PC-9 (cell line): ENCODE measurements at regions not wholly inside any gene's neighbourhood (a gene's known extent, or its start where the extent isn't known, plus 50 kb on each side); places are given as distances from the start of the nearest gene placed in this dataset.

Source experiments
- BruUV-seq: library from RNA; stranded (reverse); fragments of 400-500 nt; replicated peaks from 2 replicates; lab custom pipeline; 2021; lab: Mats Ljungman, UMichigan
- CTCF ChIA-PET: fragments of 300-600 bp; sonication (Branson Sonifier 250); formaldehyde crosslinking; loops from one replicate; lab custom pipeline; 2022; ENCODE audit warnings: antibody characterized with exemption; lab: Charles Lee
- POLR2A ChIA-PET: fragments of 300-600 bp; sonication (Branson Sonifier 250); formaldehyde crosslinking; loops from one replicate; lab custom pipeline; 2022; ENCODE audit warnings: antibody characterized with exemption; ENCODE audit not compliant: unreplicated experiment; lab: Charles Lee
- DNase-seq, 2 experiments: peaks; one replicate each; pipeline versions ENCODE4 v3.0.0 to v3.0.0-alpha.2; 2015 to 2022; ENCODE audit warnings: mixed read lengths in 1 of 2
- H2AFZ ChIP-seq: fragments of 200-600 bp; sonication (generic); 2 replicates; pipeline ENCODE4 v1.8.1; 2017; ENCODE audit warnings: antibody characterized with exemption
- H3F3A ChIP-seq: fragments of 200-600 bp; sonication (generic); 2 replicates; pipeline ENCODE4 v1.8.1; 2017; ENCODE audit warnings: antibody characterized with exemption, mild to moderate bottlenecking, low read depth; ENCODE audit not compliant: insufficient read depth
- H3K27ac ChIP-seq: fragments of 200-600 bp; sonication (generic); 2 replicates; pipeline ENCODE4 v1.6.1; 2016; ENCODE audit warnings: mixed run types
- H3K27me3 ChIP-seq: fragments of 200-600 bp; sonication (generic); 2 replicates; pipeline ENCODE4 v1.6.1; 2016; ENCODE audit warnings: low read depth, mixed run types; ENCODE audit not compliant: insufficient read depth
- H3K36me3 ChIP-seq: fragments of 200-600 bp; sonication (generic); 2 replicates; pipeline ENCODE4 v1.6.1; 2016; ENCODE audit warnings: low read depth, mixed run types
- H3K4me1 ChIP-seq: fragments of 200-600 bp; sonication (generic); replicated peaks from 2 replicates; pipeline ENCODE4 v1.6.1; 2016; ENCODE audit warnings: mixed run types; ENCODE audit not compliant: insufficient read depth
- H3K4me2 ChIP-seq: fragments of 200-600 bp; sonication (generic); 2 replicates; pipeline ENCODE4 v1.6.1; 2017; ENCODE audit warnings: mixed run types
- H3K4me3 ChIP-seq: fragments of 200-600 bp; sonication (generic); 2 replicates; pipeline ENCODE4 v1.6.1; 2016; ENCODE audit warnings: mixed run types
- H3K79me2 ChIP-seq: fragments of 200-600 bp; sonication (generic); 2 replicates; pipeline ENCODE4 v1.6.1; 2017; ENCODE audit warnings: low read depth, mixed run types
- H3K9me2 ChIP-seq: fragments of 200-600 bp; sonication (generic); 2 replicates; pipeline ENCODE4 v1.8.1; 2017; ENCODE audit warnings: mild to moderate bottlenecking; ENCODE audit not compliant: insufficient read depth
- H3K9me3 ChIP-seq: fragments of 200-600 bp; sonication (generic); 2 replicates; pipeline ENCODE4 v1.8.1; 2016; ENCODE audit warnings: low read depth; ENCODE audit not compliant: insufficient read depth
- H4K20me1 ChIP-seq: fragments of 200-600 bp; sonication (generic); 2 replicates; pipeline ENCODE4 v1.8.1; 2017; ENCODE audit not compliant: insufficient read depth
- CTCF ChIP-seq: fragments of 200-600 bp; sonication (generic); conservative IDR thresholded peaks from 2 replicates; pipeline ENCODE4 v1.6.1; 2017; ENCODE audit warnings: mixed run types, antibody characterized with exemption, mild to moderate bottlenecking, moderate library complexity
- EZH2 ChIP-seq: fragments of 200-600 bp; sonication (generic); IDR thresholded peaks from 2 replicates; pipeline ENCODE4 v1.8.0; 2017; ENCODE audit warnings: antibody characterized with exemption, low read depth
- intact Hi-C: fragments of 100-400 bp; cut with micrococcal nuclease; formaldehyde crosslinking; loops from one replicate; pipeline ENCODE4 v1.10.0; 2022; ENCODE audit not compliant: unreplicated experiment

- no peak overlapping the region for H3K4me2 ChIP-seq
- CTCF ChIA-PET = no interaction called here
- H3K79me2 ChIP-seq = no peaks in the 10 kb centered on the region
- peaks cover 61% of the 10 kb centered on the region for H3K27me3 ChIP-seq
- no peak for TF ChIP-seq EZH2
- TF ChIP-seq CTCF = no peak
- H3K4me1 ChIP-seq = no peaks in the 10 kb centered on the region
- DNase-seq = no peak
- BruUV-seq = no TSS peak
- POLR2A ChIA-PET = no interaction called here
- H4K20me1 ChIP-seq = no peaks in the 10 kb centered on the region
- H3F3A ChIP-seq = no peaks in the 10 kb centered on the region
- no peaks in the 10 kb centered on the region for H3K36me3 ChIP-seq
- H3K9me3 ChIP-seq = no peaks in the 10 kb centered on the region
- no peak overlapping the region for H3K4me3 ChIP-seq
- intact Hi-C loops = no loop called here
- H3K27ac ChIP-seq = no peak overlapping the region
- no peak overlapping the region for H2AFZ ChIP-seq
- H3K9me2 ChIP-seq = no peaks in the 10 kb centered on the region
Measured at GRCh38 chr12:111031916-111032590, 111.7 kb upstream of the MYL2 start.

DNA sequence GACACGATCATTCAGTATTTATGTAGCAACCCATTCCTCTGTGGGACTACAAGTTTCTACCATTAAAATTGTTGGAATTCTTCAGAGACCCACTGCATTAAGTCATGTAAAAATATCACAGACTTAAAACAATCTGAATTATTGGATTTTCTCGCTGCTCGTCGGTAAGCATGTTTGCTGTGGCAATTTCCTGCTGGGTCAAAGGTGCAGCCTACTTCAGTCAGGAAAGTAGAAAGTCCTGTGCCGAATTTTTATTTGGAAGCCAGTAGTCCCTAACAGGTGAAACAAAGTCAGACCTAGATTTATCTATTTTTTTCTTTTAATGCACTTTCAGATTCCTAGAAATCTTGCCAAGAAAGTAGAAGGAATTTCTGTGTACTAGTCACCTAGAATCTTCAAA is 110.4 kb upstream of the MYL2 start:
- Histone ChIP-seq H3K9me2 (no peaks in the 10 kb centered on the region), H3K9me3 (no peaks in the 10 kb centered on the region), H3K27me3 (peaks cover 61% of the 10 kb centered on the region), H2AFZ (no peak overlapping the region), H3K79me2 (no peaks in the 10 kb centered on the region), H4K20me1 (no peaks in the 10 kb centered on the region), H3K4me3 (no peak overlapping the region), H3K4me2 (no peak overlapping the region), H3F3A (no peaks in the 10 kb centered on the region), H3K36me3 (no peaks in the 10 kb centered on the region), H3K27ac (no peak overlapping the region), H3K4me1 (no peaks in the 10 kb centered on the region)
- no peak for TF ChIP-seq EZH2
- BruUV-seq = no TSS peak
- POLR2A ChIA-PET = no interaction called here
- no peak for DNase-seq
- intact Hi-C loops = no loop called here
- CTCF ChIA-PET = no interaction called here

GRCh38 chr12:111029732-111030131 is 109.4 kb upstream of the MYL2 start:
- no peaks in the 10 kb centered on the region for H3K4me1 ChIP-seq
- DNase-seq = no peak
- no peaks in the 10 kb centered on the region for H3K9me2 ChIP-seq
- no peaks in the 10 kb centered on the region for H3K79me2 ChIP-seq
- no TSS peak for BruUV-seq
- ChIA-PET POLR2A (no interaction called here), CTCF (no interaction called here)
- no peak overlapping the region for H2AFZ ChIP-seq
- H3K9me3 ChIP-seq = no peaks in the 10 kb centered on the region
- no peaks in the 10 kb centered on the region for H3K36me3 ChIP-seq
- H3K27me3 ChIP-seq = peaks cover 68% of the 10 kb centered on the region
- no peak overlapping the region for H3K4me3 ChIP-seq
- H4K20me1 ChIP-seq = no peaks in the 10 kb centered on the region
- TF ChIP-seq CTCF = no peak
- no peak for TF ChIP-seq EZH2
- no peak overlapping the region for H3K27ac ChIP-seq
- intact Hi-C loops = no loop called here
- H3F3A ChIP-seq = no peaks in the 10 kb centered on the region
- no peak overlapping the region for H3K4me2 ChIP-seq

DNA sequence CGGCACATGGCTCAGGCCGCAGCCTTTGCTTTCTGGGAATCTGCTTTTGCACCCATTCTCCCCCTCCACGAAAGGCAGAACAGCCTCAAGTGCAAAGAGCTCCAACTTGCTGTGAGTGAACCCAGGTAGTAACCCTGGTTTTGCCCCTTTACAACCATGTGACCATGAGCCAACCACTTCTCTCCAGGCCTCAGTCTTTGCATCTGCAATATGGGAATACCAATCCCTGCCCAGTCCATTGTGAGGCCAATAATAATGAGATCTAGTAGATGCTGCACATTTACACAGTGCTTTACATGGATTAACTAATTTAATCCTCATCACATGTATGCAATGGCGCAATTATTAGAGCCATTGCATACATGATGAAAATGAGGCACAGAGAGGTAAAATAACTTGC is 108.9 kb upstream of the MYL2 start:
- Histone ChIP-seq H3K9me2 (no peaks in the 10 kb centered on the region), H2AFZ (no peak overlapping the region), H3K36me3 (no peaks in the 10 kb centered on the region), H3F3A (no peaks in the 10 kb centered on the region), H3K4me1 (no peaks in the 10 kb centered on the region), H3K79me2 (no peaks in the 10 kb centered on the region), H3K27me3 (peaks cover 72% of the 10 kb centered on the region), H3K4me3 (no peak overlapping the region), H3K27ac (no peak overlapping the region), H3K4me2 (no peak overlapping the region), H4K20me1 (no peaks in the 10 kb centered on the region), H3K9me3 (no peaks in the 10 kb centered on the region)
- POLR2A ChIA-PET = no interaction called here
- DNase-seq = no peak
- intact Hi-C loops = no loop called here
- no peak for TF ChIP-seq EZH2
- no peak for TF ChIP-seq CTCF
- no TSS peak for BruUV-seq
- CTCF ChIA-PET = interaction anchor here (0.6 kb wide), 1 partner anchor 12 kb away, joined by 3 read pairs; no protein-coding TSS in a partner anchor
